Liver (tissue), 3 donors: ENCODE measurements at regions not wholly inside any gene's neighbourhood (a gene's known extent, or its start where the extent isn't known, plus 50 kb on each side); places are given as distances from the start of the nearest gene placed in this dataset.

Source experiments
- CTCF ChIP-seq: fragments of 150-350 bp; IDR thresholded peaks from 2 replicates; pipeline ENCODE4 v1.5.1; 2017; ENCODE audit warnings: improper control_type of control experiment, low read depth, low read length; ENCODE audit not compliant: missing input control
- EGR1 ChIP-seq, 2 donors: IDR thresholded peaks; 2 replicates each; pipeline ENCODE4 v1.6.1; 2016 to 2018; ENCODE audit warnings: antibody characterized with exemption in 2 of 2, low read depth in 2 of 2
- FOXA1 ChIP-seq: IDR thresholded peaks from 2 replicates; pipeline ENCODE4 v1.6.1; 2016; ENCODE audit warnings: antibody characterized with exemption
- GABPA ChIP-seq, 2 donors: IDR thresholded peaks in 1 of 2; conservative IDR thresholded peaks in 1 of 2; 2 replicates each; pipeline ENCODE4 v1.6.1; 2016; ENCODE audit warnings: antibody characterized with exemption in 2 of 2, mild to moderate bottlenecking in 1 of 2, moderate library complexity in 1 of 2
- HNF4A ChIP-seq, 2 donors: conservative IDR thresholded peaks; 2 replicates each; pipeline ENCODE4 v1.6.1; 2016; ENCODE audit warnings: antibody characterized with exemption in 2 of 2, mild to moderate bottlenecking in 2 of 2
- JUND ChIP-seq, 2 donors: IDR thresholded peaks; 2 replicates each; pipeline ENCODE4 v1.6.1; 2016; ENCODE audit warnings: antibody characterized with exemption in 2 of 2
- MAX ChIP-seq: IDR thresholded peaks from 2 replicates; pipeline ENCODE4 v1.6.1; 2016; ENCODE audit warnings: antibody characterized with exemption
- RAD21 ChIP-seq, 2 donors: IDR thresholded peaks; 2 replicates each; pipeline ENCODE4 v1.6.1; 2016; ENCODE audit warnings: antibody characterized with exemption in 2 of 2, mild to moderate bottlenecking in 2 of 2
- REST ChIP-seq: IDR thresholded peaks from 2 replicates; pipeline ENCODE4 v1.6.1; 2016; ENCODE audit warnings: antibody characterized with exemption, mild to moderate bottlenecking
- RXRA ChIP-seq, 2 donors: IDR thresholded peaks; 2 replicates each; pipeline ENCODE4 v1.6.1; 2017 to 2018; ENCODE audit warnings: antibody characterized with exemption in 2 of 2, mild to moderate bottlenecking in 1 of 2
- SP1 ChIP-seq: IDR thresholded peaks from 2 replicates; pipeline ENCODE4 v1.6.1; 2018; ENCODE audit warnings: antibody characterized with exemption, mild to moderate bottlenecking
- TAF1 ChIP-seq: conservative IDR thresholded peaks from 2 replicates; pipeline ENCODE4 v1.6.1; 2016; ENCODE audit warnings: antibody characterized with exemption, mild to moderate bottlenecking
- YY1 ChIP-seq: IDR thresholded peaks from 2 replicates; pipeline ENCODE4 v1.6.1; 2016; ENCODE audit warnings: antibody characterized with exemption, mild to moderate bottlenecking
- ZBTB33 ChIP-seq: IDR thresholded peaks from 2 replicates; pipeline ENCODE4 v1.6.1; 2016; ENCODE audit warnings: antibody characterized with exemption
- donor health status: healthy.
- donor health status: healthy.

- TF ChIP-seq MAX (no peak), CTCF (no peak), GABPA (IDR thresholded peaks at IDR 0.05 in 1 of 2, conservative IDR thresholded peaks at IDR 0.05 in 1 of 2) (no peak), REST (no peak), YY1 (no peak), SP1 (no peak), JUND (IDR thresholded peaks at IDR 0.05) (no peak), RAD21 (IDR thresholded peaks at IDR 0.05) (no peak), EGR1 (IDR thresholded peaks at IDR 0.05; ENCODE audit: low read depth in 2 of 2) (no peak), ZBTB33 (no peak), TAF1 (no peak), FOXA1 (no peak), RXRA (IDR thresholded peaks at IDR 0.05) (no peak), HNF4A (conservative IDR thresholded peaks at IDR 0.05) (no peak)
These were observed 172.0 kb upstream of the KLF3 start for GRCh38 chr4:38491854-38492478.
